ENCODE measurements at regions not wholly inside any gene's neighbourhood (a gene's known extent, or its start where the extent isn't known, plus 50 kb on each side); places are given as distances from the start of the nearest gene placed in this dataset.

DNA sequence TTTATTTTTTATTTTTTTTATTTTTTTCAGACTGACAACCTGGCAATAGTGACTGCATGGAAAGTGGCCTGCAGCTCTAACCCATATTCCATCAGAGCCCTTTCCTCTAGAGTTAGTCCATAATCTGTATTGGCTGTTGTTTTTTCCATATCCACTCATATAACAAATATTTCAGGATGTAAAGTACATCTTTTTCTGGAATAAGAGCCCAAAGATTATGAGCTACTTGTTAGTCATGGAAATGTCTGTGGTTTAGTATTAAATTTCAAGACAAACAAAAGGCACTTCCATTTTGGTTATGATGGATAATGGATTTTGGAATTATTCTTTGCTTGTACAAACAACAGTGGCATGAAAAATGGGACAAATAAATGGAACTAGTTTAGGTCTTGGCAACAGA, 296.0 kb upstream of the HS3ST1 start:
- Histone ChIP-seq H3K4me2 (ENCODE audit: low read depth, low read length) (no peak overlapping the region), H3K79me2 (ENCODE audit: low read length) (no peaks in the 10 kb centered on the region), H3K27ac (ENCODE audit: low read length) (no peak overlapping the region), H3K9ac (ENCODE audit: low read length) (no peak overlapping the region), H2AFZ (ENCODE audit: low read length) (no peak overlapping the region), H3K36me3 (replicated peaks; ENCODE audit: insufficient read depth, low read length) (no peaks in the 10 kb centered on the region), H3K27me3 (replicated peaks; ENCODE audit: insufficient read depth, low read length) (no peaks in the 10 kb centered on the region), H3K9me3 (replicated peaks; ENCODE audit: insufficient read depth, low read length) (no peaks in the 10 kb centered on the region), H3F3A (ENCODE audit: insufficient read depth, low read length) (no peaks in the 10 kb centered on the region), H4K20me1 (ENCODE audit: insufficient read depth, low read length) (no peaks in the 10 kb centered on the region), H3K9me2 (replicated peaks; ENCODE audit: insufficient read depth, low read length) (no peaks in the 10 kb centered on the region), H3K4me3 (ENCODE audit: low read length) (no peak overlapping the region), H3K4me1 (ENCODE audit: low read length) (no peaks in the 10 kb centered on the region)
- no peak for TF ChIP-seq EZH2phosphoT487 (IDR thresholded peaks at IDR 0.05; ENCODE audit: low read length)
- TF ChIP-seq, protein P1, sequence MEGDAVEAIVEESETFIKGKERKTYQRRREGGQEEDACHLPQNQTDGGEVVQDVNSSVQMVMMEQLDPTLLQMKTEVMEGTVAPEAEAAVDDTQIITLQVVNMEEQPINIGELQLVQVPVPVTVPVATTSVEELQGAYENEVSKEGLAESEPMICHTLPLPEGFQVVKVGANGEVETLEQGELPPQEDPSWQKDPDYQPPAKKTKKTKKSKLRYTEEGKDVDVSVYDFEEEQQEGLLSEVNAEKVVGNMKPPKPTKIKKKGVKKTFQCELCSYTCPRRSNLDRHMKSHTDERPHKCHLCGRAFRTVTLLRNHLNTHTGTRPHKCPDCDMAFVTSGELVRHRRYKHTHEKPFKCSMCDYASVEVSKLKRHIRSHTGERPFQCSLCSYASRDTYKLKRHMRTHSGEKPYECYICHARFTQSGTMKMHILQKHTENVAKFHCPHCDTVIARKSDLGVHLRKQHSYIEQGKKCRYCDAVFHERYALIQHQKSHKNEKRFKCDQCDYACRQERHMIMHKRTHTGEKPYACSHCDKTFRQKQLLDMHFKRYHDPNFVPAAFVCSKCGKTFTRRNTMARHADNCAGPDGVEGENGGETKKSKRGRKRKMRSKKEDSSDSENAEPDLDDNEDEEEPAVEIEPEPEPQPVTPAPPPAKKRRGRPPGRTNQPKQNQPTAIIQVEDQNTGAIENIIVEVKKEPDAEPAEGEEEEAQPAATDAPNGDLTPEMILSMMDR (IDR thresholded peaks at IDR 0.05; ENCODE audit: low read length), result no peak
- no peak for TF ChIP-seq EZH2 (optimal IDR thresholded peaks at IDR 0.05; ENCODE audit: low read depth, low read length)
- no peak for DNase-seq

DNA sequence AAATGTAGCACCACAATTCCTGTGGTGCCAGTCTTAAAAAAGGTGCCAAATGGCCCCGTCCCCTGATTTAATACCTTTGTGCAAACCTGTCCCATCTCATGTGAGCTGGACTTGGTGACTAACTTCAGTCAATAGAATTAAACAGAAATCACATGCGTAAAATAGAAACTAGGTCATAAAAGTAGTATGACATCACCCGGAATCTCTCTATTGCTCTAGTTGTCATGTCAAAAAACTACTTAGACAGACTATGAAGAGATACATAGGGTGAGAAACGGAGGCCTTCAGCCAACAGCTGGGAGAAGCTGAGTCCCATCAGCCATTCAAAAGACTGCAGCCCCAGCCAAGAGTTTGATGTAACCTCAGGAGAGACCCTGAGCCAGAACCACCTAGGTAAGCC, 293.5 kb upstream of the HS3ST1 start:
- Histone ChIP-seq H3K9ac (ENCODE audit: low read length) (no peak overlapping the region), H3K9me2 (replicated peaks; ENCODE audit: insufficient read depth, low read length) (no peaks in the 10 kb centered on the region), H3F3A (ENCODE audit: insufficient read depth, low read length) (no peaks in the 10 kb centered on the region), H3K9me3 (replicated peaks; ENCODE audit: insufficient read depth, low read length) (no peaks in the 10 kb centered on the region), H3K4me2 (ENCODE audit: low read depth, low read length) (no peak overlapping the region), H3K4me3 (ENCODE audit: low read length) (no peak overlapping the region), H2AFZ (ENCODE audit: low read length) (no peak overlapping the region), H3K27ac (ENCODE audit: low read length) (no peak overlapping the region), H3K4me1 (ENCODE audit: low read length) (no peaks in the 10 kb centered on the region), H3K79me2 (ENCODE audit: low read length) (no peaks in the 10 kb centered on the region), H3K36me3 (replicated peaks; ENCODE audit: insufficient read depth, low read length) (no peaks in the 10 kb centered on the region), H4K20me1 (ENCODE audit: insufficient read depth, low read length) (no peaks in the 10 kb centered on the region), H3K27me3 (replicated peaks; ENCODE audit: insufficient read depth, low read length) (no peaks in the 10 kb centered on the region)
- DNase-seq, result no peak
- TF ChIP-seq, protein P1 (IDR thresholded peaks at IDR 0.05; ENCODE audit: low read length), result no peak
- TF ChIP-seq EZH2phosphoT487 (IDR thresholded peaks at IDR 0.05; ENCODE audit: low read length) (no peak), EZH2 (optimal IDR thresholded peaks at IDR 0.05; ENCODE audit: low read depth, low read length) (no peak)

DNA sequence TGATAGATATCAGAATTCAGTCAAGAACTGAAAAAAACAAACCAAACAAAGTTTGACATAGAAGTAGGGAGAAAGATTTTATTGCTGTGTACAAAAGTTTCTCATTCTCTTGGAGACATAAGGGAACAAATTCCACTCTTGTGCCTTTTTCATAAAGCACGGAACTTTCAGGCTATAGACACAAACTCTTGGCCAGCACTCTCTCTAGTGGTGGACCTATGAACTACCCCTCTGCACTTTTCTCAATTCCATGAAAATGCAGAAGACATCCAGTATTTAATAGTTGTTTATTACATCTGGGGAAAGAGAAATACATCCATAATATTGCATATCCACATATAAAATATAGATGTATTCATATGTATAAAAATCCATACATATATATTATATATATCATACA, 291.6 kb upstream of the HS3ST1 start:
- no peak overlapping the region for H3K4me3 ChIP-seq (ENCODE audit: low read length)
- H3K27me3 ChIP-seq (replicated peaks; ENCODE audit: insufficient read depth, low read length), result no peaks in the 10 kb centered on the region
- no peaks in the 10 kb centered on the region for H3K9me2 ChIP-seq (replicated peaks; ENCODE audit: insufficient read depth, low read length)
- H3K79me2 ChIP-seq (ENCODE audit: low read length), result no peaks in the 10 kb centered on the region
- peak; percentile 39 for DNase-seq
- H3K9ac ChIP-seq (ENCODE audit: low read length), result no peak overlapping the region
- H3K36me3 ChIP-seq (replicated peaks; ENCODE audit: insufficient read depth, low read length), result no peaks in the 10 kb centered on the region
- no peaks in the 10 kb centered on the region for H3K9me3 ChIP-seq (replicated peaks; ENCODE audit: insufficient read depth, low read length)
- H4K20me1 ChIP-seq (ENCODE audit: insufficient read depth, low read length), result no peaks in the 10 kb centered on the region
- no peak overlapping the region for H3K4me2 ChIP-seq (ENCODE audit: low read depth, low read length)
- H2AFZ ChIP-seq (ENCODE audit: low read length), result no peak overlapping the region
- TF ChIP-seq, protein P1 (IDR thresholded peaks at IDR 0.05; ENCODE audit: low read length), result peak; percentile 62
- no peak for TF ChIP-seq EZH2phosphoT487 (IDR thresholded peaks at IDR 0.05; ENCODE audit: low read length)
- no peak for TF ChIP-seq EZH2 (optimal IDR thresholded peaks at IDR 0.05; ENCODE audit: low read depth, low read length)
- no peak overlapping the region for H3K27ac ChIP-seq (ENCODE audit: low read length)
- no peaks in the 10 kb centered on the region for H3F3A ChIP-seq (ENCODE audit: insufficient read depth, low read length)
- no peaks in the 10 kb centered on the region for H3K4me1 ChIP-seq (ENCODE audit: low read length)
